GM19238 (cell line): ENCODE measurements at regions not wholly inside any gene's neighbourhood (a gene's known extent, or its start where the extent isn't known, plus 50 kb on each side); places are given as distances from the start of the nearest gene placed in this dataset.
"Not testable (repeated sequence)": the region's sequence is repeated elsewhere in the genome, so short reads cannot be mapped to it uniquely, and the experiment has no call there.

Source experiments
- DNase-seq: peaks from one replicate; pipeline ENCODE4 v3.0.0; 2011; ENCODE audit warnings: low spot score; ENCODE audit not compliant: insufficient read length

DNA sequence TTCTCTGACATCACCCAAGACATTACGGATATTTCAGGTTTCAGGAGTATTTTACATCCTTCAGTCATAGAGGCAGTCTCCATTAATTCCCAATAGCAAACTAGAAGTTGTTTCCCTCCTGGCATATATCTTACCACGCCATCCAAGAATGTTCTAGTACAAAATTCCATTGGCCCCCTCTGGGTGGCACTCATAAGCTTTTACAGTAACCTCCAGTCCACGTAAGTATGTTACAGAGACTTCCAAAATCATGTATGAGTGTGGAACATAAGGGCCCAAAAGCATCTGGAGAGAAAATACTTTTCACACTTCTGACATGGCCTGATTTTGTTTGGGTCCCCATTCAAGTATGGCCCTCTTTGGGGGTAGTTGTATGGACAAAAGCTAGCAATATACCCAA, 58.1 kb upstream of the DHRS4 start:
- DNase-seq: no peak

DNA sequence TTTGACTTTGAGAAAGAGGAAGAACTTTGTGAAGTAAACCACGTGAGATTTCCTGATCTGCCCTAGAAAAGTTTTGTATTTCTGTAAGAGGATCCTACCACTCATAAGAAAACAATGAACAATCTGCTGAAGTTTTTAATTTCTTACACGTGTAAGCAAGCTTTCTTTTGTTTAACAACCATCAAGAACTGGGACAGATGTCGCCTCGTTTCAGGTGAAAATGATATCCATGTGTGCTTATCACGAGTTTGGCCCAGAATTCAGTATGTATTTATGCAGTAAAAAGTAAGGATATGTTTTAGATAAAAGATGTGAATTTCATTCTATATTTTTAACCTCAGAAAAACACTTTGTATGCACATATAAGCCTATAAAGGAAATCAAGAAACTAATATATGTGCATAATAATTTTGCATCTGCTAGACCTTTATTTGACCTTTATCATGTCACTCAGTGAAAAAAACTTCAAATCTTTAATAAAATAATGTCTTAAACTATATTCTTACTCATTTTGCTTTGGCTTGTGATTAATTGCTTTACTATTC, 56.9 kb upstream of the DHRS4 start:
- DNase-seq: no peak

GRCh38 chr14:23897291-23897690, 56.3 kb upstream of the DHRS4 start:
- DNase-seq: not testable (repeated sequence)

DNA sequence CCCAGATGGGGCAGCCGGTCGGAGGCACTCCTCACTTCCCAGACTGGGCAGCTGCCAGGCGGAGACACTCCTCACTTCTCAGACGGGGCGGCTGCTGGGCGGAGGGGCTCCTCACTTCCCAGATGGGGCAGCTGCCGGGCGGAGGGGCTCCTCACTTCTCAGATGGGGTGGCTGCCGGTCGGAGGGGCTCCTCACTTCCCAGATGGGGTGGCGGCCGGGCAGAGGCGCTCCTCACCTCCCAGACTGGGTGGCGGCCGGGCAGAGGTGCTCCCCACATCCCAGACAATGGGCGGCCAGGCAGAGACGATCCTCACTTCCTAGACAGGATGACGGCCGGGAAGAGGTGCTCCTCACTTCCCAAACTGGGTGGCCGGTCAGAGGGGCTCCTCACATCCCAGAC, 55.2 kb upstream of the DHRS4 start:
- not testable (repeated sequence) for DNase-seq

- no peak for DNase-seq
These were observed 53.8 kb upstream of the DHRS4 start for GRCh38 chr14:23899788-23900187.

DNA sequence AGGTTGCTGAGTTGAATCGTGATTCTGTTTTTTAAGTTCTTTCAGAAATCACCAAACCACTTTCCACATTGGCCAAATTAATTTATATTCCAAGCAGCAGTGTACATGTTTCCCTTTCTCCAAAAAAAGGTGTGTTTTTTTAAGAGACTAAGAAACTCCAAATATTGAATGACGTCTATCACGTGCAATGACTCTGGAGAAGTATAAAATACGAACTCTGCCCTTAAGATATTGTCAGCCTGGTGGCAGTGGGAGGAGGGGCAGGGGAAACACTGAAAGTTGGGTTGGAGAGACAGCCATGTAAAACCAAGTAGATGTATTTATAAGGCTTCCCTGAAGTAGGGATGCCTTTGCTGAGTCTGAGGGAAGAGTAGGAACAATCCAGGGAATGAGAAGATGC, 50.1 kb upstream of the DHRS4 start:
- no peak for DNase-seq
